22Rv1 (cell line): ENCODE measurements at regions not wholly inside any gene's neighbourhood (a gene's known extent, or its start where the extent isn't known, plus 50 kb on each side); places are given as distances from the start of the nearest gene placed in this dataset.

Experiments used
- H3K27ac ChIP-seq: fragments of 450-650 bp; 2 replicates; pipeline ENCODE4 v1.5.1; 2017
- ZFX ChIP-seq: fragments of 450-650 bp; IDR thresholded peaks from 2 replicates; pipeline ENCODE4 v1.6.1; 2017; ENCODE audit warnings: antibody characterized with exemption, borderline replicate concordance
- TF ChIP-seq, protein P1 (sequence below): fragments of 450-650 bp; IDR thresholded peaks from 2 replicates; pipeline ENCODE4 v1.5.1; 2017; ENCODE audit warnings: mild to moderate bottlenecking

DNA sequence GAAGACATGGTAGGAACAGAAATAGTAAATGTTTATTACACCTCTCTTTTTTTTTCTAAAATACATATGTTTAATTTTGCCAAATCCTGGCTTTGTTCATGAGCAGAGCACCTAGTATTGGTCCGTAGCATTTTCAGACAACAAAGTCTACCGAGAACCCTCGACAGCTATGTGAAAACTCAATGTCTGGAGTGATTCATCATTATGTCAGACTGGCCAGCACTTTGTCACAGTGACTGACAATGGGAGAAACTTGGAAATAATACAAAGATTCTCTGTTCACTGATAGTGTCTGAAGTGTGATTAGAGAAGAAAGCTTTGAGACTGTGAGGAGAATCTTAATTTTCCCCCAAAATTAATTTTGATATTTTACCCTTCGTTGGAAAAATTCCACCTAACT lies 143.0 kb downstream of the HNMT start:
- no peak for TF ChIP-seq ZFX
- TF ChIP-seq, protein P1, sequence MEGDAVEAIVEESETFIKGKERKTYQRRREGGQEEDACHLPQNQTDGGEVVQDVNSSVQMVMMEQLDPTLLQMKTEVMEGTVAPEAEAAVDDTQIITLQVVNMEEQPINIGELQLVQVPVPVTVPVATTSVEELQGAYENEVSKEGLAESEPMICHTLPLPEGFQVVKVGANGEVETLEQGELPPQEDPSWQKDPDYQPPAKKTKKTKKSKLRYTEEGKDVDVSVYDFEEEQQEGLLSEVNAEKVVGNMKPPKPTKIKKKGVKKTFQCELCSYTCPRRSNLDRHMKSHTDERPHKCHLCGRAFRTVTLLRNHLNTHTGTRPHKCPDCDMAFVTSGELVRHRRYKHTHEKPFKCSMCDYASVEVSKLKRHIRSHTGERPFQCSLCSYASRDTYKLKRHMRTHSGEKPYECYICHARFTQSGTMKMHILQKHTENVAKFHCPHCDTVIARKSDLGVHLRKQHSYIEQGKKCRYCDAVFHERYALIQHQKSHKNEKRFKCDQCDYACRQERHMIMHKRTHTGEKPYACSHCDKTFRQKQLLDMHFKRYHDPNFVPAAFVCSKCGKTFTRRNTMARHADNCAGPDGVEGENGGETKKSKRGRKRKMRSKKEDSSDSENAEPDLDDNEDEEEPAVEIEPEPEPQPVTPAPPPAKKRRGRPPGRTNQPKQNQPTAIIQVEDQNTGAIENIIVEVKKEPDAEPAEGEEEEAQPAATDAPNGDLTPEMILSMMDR = no peak
- H3K27ac ChIP-seq = no peak overlapping the region

DNA sequence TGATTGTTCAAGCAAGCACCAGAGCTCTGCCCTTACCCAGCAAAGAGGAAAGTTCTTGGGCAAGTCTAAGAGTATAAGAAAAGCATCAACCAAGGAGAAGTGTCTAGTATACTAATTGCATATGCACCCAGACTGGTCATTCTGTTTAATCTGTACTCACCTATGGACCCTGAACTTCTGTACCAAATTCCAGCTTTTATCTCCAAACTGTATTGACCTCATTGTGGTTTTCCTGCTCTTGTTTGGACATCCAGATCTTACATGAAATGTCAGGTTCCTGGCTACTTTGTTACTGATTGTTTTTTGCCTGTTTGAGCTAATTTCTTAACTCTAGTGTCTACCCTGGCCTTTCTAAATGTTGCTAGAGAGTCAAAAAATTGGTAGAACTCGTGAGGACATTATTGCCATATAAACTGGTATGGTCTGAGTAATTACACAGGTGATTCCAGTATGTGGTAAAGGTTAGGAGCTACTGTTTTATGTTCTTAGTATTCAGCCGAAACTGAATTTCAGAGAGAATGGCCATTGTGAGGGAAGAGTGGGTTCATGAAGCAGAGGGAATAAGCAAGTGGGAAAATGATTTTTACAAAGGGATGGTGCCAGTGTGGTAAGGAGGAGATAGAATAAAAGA lies 146.3 kb downstream of the HNMT start:
- no peak overlapping the region for H3K27ac ChIP-seq
- TF ChIP-seq, protein P1 = no peak
- no peak for TF ChIP-seq ZFX

DNA sequence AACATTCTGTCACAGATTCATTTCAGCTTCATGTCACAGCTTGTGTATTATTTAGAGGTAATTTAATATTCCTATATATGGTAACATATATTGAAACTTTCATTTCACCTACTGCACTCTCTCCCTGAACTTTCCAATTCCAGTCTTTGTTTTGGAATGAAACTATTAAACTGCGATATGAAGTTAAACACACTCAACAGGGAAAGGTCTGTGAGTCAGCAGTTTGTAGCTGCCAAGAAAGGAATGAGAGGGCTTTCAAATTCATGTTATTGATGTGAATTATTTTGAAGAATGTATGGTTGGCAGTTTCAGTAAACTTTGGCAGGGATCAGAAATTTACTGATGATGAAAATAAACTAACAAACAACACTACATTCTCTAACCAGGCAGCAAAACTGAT lies 148.3 kb downstream of the HNMT start:
- TF ChIP-seq, protein P1 = no peak
- TF ChIP-seq ZFX = no peak
- no peak overlapping the region for H3K27ac ChIP-seq

DNA sequence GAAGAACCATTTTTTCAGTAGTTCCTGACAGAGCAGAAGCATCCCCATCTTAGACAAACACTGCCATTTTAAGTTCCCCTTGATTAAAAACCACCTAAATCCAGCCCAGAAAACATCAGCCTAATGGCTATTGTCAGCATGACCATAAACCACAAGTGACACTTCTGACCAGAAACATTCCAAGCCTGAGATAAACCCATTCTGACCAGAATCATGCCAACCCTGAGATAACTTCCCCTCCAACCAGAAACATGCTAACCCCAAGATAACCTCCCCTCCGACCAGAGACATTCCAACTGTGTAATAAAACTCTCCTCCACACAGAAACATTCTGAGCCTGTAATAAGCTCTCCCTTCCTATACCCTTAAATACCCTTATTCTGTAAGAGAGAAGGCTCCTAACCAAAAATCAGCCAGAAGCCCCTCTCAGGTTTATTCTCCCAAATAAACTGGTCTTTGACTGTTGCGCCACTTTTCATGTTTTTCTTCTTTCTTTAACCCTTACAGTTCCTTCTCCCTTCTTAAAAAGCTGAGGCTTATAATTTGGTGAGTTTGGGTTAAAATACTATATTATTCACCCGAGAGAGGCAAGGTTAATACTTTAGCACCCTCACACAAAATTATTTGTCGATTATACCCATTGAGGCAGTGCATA lies 149.7 kb downstream of the HNMT start:
- H3K27ac ChIP-seq = no peak overlapping the region
- no peak for TF ChIP-seq ZFX
- TF ChIP-seq, protein P1 = no peak

DNA sequence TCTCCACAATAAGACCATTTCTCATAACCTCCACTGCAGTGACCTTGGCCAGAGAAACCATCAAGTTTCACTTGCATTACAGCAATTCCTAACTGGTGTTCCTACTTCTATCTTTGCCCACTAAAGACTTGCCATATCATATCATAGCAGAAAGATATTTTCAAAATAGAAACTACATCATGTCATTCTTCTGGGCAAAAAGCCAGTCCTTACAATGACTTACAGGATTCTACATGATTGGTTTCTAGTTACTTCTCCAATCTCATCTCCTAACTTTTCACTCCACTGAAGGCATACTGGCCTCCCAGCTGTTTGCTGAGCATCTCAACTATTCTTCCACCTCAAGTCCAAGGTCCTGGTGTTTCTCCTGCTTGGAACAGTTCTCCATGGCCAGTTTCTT lies 151.4 kb downstream of the HNMT start:
- no peak overlapping the region for H3K27ac ChIP-seq

DNA sequence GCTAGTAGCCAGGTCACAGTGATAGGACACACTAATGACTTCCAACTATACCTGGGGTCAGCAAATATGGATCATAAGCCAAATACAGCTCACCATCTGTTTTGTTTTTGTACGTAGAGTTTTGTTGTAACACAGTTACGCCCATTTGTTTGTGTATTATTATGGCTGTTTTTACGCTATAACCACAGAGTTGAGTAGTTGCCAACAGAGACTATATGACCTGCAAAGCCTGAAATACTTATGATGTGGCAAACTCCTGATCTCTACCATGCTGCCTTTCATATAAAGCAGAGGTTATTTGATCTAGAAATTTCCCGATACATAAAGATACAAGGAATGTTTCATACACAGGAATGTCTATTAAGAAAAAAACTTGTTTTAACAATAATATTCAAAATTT lies 152.2 kb downstream of the HNMT start:
- no peak for TF ChIP-seq ZFX
- TF ChIP-seq, protein P1 = no peak

More for the DNA sequence above, 151.4 kb downstream of the HNMT start:
- TF ChIP-seq ZFX = no peak
- TF ChIP-seq, protein P1 = no peak

More for the DNA sequence above, 152.2 kb downstream of the HNMT start:
- H3K27ac ChIP-seq = no peak overlapping the region
